B cell (primary cell): ENCODE measurements at regions not wholly inside any gene's neighbourhood (a gene's known extent, or its start where the extent isn't known, plus 50 kb on each side); places are given as distances from the start of the nearest gene placed in this dataset. TPM values are rescaled to one million over a fixed set of nuclear protein-coding genes. Genes with fewer than 3 reads are reported as not detected.

ENCODE experiments used
- ATAC-seq: fragments of 200-7000 bp; cut with Tn5 transposase; one replicate; pipeline ENCODE4 v1.10.0; 2021; ENCODE audit warnings: low read depth, mild to moderate bottlenecking, moderate number of reproducible peaks, moderate library complexity
- CTCF ChIA-PET: fragments of 350-600 bp; sonication (Branson Sonifier 250); formaldehyde crosslinking; loops from one replicate; lab custom pipeline; 2021; ENCODE audit warnings: antibody characterized with exemption, inconsistent platforms; lab: Charles Lee
- POLR2A ChIA-PET: fragments of 350-600 bp; sonication (Branson Sonifier 250); formaldehyde crosslinking; loops from one replicate; lab custom pipeline; 2021; ENCODE audit warnings: antibody characterized with exemption; lab: Charles Lee
- DNase-seq: peaks from one replicate; pipeline ENCODE4 v3.0.0; 2013
- H2AFZ ChIP-seq: 2 replicates; pipeline ENCODE4 v1.6.1; 2012; ENCODE audit warnings: mild to moderate bottlenecking, low read depth, low read length; ENCODE audit not compliant: insufficient read depth, poor library complexity, severe bottlenecking
- H3K27ac ChIP-seq, 2 donors: 1 replicate in 1 of 2; 2 replicates in 1 of 2; pipeline ENCODE4 v1.5.1; 2012 to 2013; ENCODE audit warnings: low read length in 2 of 2, mild to moderate bottlenecking in 2 of 2, moderate library complexity in 1 of 2
- H3K27me3 ChIP-seq, 4 experiments: fragments of 200-600 bp in 1 of 4; sonication (generic) in 1 of 4; replicated peaks in 1 of 4; 1 replicate in 2 of 4; 2 replicates in 2 of 4; pipeline versions ENCODE4 v1.6.1 to v1.7.0; 2013 to 2016; ENCODE audit warnings: low read length in 3 of 4, mild to moderate bottlenecking in 2 of 4, mixed read lengths in 1 of 4, moderate library complexity in 1 of 4; ENCODE audit not compliant: insufficient read depth in 4 of 4, control insufficient read depth in 3 of 4; ENCODE audit errors: control extremely low read depth in 1 of 4
- H3K36me3 ChIP-seq, 2 experiments: replicated peaks in 1 of 2; 1 replicate in 1 of 2; 2 replicates in 1 of 2; pipeline versions ENCODE4 v1.6.1 to v1.7.1; 2013; ENCODE audit warnings: low read length in 1 of 2; ENCODE audit not compliant: insufficient read depth in 2 of 2, control insufficient read depth in 1 of 2; ENCODE audit errors: control extremely low read depth in 1 of 2, extremely low read depth in 1 of 2
- H3K4me1 ChIP-seq, 2 donors: fragments of 200-600 bp in 1 of 2; sonication (generic) in 1 of 2; 1 replicate in 1 of 2; 2 replicates in 1 of 2; pipeline versions ENCODE4 v1.5.1 to v1.6.1; 2013 to 2017; ENCODE audit warnings: low read length in 2 of 2; ENCODE audit not compliant: control insufficient read depth in 2 of 2, insufficient read depth in 2 of 2
- H3K4me2 ChIP-seq: replicated peaks from 2 replicates; pipeline ENCODE3; 2012; ENCODE audit warnings: mild to moderate bottlenecking, low read depth, low read length; ENCODE audit not compliant: poor library complexity, severe bottlenecking
- H3K4me3 ChIP-seq, 5 experiments: fragments of 200-600 bp in 1 of 5; sonication (generic) in 1 of 5; 1 replicate in 3 of 5; 2 replicates in 2 of 5; pipeline versions ENCODE4 v1.5.1 to v1.7.0; 2011 to 2016; ENCODE audit warnings: low read length in 4 of 5, mild to moderate bottlenecking in 4 of 5, low read depth in 2 of 5, control low read depth in 1 of 5, moderate library complexity in 1 of 5; ENCODE audit not compliant: insufficient read depth in 1 of 5; ENCODE audit errors: control extremely low read depth in 1 of 5, extremely low read depth in 1 of 5
- H3K79me2 ChIP-seq: fragments of 200-600 bp; sonication (generic); one replicate; pipeline ENCODE4 v1.6.0; 2016; ENCODE audit warnings: low read length; ENCODE audit not compliant: control insufficient read depth, insufficient read depth
- H3K9ac ChIP-seq: fragments of 200-600 bp; sonication (generic); 2 replicates; pipeline ENCODE4 v1.6.1; 2017; ENCODE audit warnings: mild to moderate bottlenecking, low read length, moderate library complexity
- H3K9me3 ChIP-seq, 3 donors: one replicate each; pipeline versions ENCODE4 v1.6.1 to v1.7.1; 2013; ENCODE audit warnings: low read length in 2 of 3; ENCODE audit not compliant: control insufficient read depth in 2 of 3, insufficient read depth in 1 of 3; ENCODE audit errors: control extremely low read depth in 1 of 3
- H4K20me1 ChIP-seq: 2 replicates; pipeline ENCODE4 v1.6.0; 2012; ENCODE audit warnings: mild to moderate bottlenecking, low read length; ENCODE audit not compliant: insufficient read depth, control insufficient read depth, poor library complexity, severe bottlenecking
- H3K27ac Mint-ChIP-seq: one replicate; pipeline ENCODE4 v1.8.0; 2021; ENCODE audit warnings: mixed read lengths
- H3K27me3 Mint-ChIP-seq: one replicate; pipeline ENCODE4 v1.8.0; 2021; ENCODE audit warnings: mixed read lengths
- H3K4me1 Mint-ChIP-seq: one replicate; pipeline ENCODE4 v1.8.0; 2021; ENCODE audit warnings: mixed read lengths
- H3K4me3 Mint-ChIP-seq: one replicate; pipeline ENCODE4 v1.8.0; 2021; ENCODE audit warnings: mixed read lengths
- H3K9me3 Mint-ChIP-seq: one replicate; pipeline ENCODE4 v1.8.0; 2022; ENCODE audit warnings: mixed read lengths; ENCODE audit not compliant: insufficient read depth
- EZH2 ChIP-seq: IDR thresholded peaks from 2 replicates; pipeline ENCODE4 v1.6.1; 2012; ENCODE audit warnings: borderline replicate concordance, low read depth, mild to moderate bottlenecking, moderate library complexity, low read length; ENCODE audit not compliant: insufficient read depth, poor library complexity, severe bottlenecking
- WGBS: methylation state at CpG from one replicate; pipeline ENCODE4 v1.1.5; 2013; ENCODE audit warnings: missing lambda C conversion rate; ENCODE audit not compliant: insufficient coverage; 5-methylcytosine and 5-hydroxymethylcytosine counted together
- intact Hi-C: fragments of 100-400 bp; cut with micrococcal nuclease; formaldehyde crosslinking; loops from one replicate; pipeline ENCODE4 v1.10.0; 2022
- small RNA-seq: library from RNA; depleted of rRNA; stranded (forward); fragments of <200 nt; gene quantifications from one replicate; pipeline ENCODE3, GENCODE V24; 2012; ENCODE audit warnings: low replicate concordance, low read depth; ENCODE audit not compliant: insufficient read length
- TF ChIP-seq, protein P1 (sequence below): fragments of 200-600 bp; IDR thresholded peaks from one replicate; pipeline ENCODE4 v1.8.0; 2022; ENCODE audit warnings: antibody characterized with exemption, mild to moderate bottlenecking

DNA sequence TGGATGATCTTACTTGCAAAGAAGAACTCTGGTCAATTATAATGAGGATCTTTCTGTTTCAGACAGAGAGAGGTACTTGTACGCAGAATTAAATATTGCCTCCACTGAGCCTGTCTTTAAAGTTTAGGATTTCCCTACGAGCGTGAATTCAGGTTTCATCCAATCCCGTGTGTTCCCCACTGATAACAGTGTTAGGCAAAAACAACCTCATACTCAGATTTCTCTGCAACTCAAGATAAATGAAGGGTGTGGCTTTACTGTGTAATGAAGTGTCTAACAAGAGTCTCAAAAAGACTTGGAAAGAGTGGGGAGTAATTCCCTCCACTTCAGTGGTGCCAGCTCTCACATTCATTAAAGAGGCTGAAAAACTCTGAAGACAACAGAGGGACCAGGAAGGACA lies 53.2 kb upstream of the ACO1 start:
- no peaks in the 10 kb centered on the region for H4K20me1 ChIP-seq
- ChIA-PET CTCF (no interaction called here), POLR2A (no interaction called here)
- DNase-seq (no peak), ATAC-seq (no peak)
- Mint-ChIP-seq H3K27ac (no peak overlapping the region), H3K4me3 (no peak overlapping the region), H3K4me1 (no peaks in the 10 kb centered on the region), H3K27me3 (peaks cover 21% of the 10 kb centered on the region), H3K9me3 (no peaks in the 10 kb centered on the region)
- H3K27ac ChIP-seq: no peak overlapping the region
- no peak overlapping the region for H3K4me3 ChIP-seq
- no peaks in the 10 kb centered on the region for H3K79me2 ChIP-seq
- H3K9me3 ChIP-seq: no peaks in the 10 kb centered on the region
- H3K27me3 ChIP-seq: no peaks in the 10 kb centered on the region
- no peak overlapping the region for H3K4me2 ChIP-seq
- intact Hi-C loops: no loop called here
- no peak overlapping the region for H2AFZ ChIP-seq
- 100% methylated on average over 1 of the region's 4 CpGs for WGBS
- H3K4me1 ChIP-seq: no peaks in the 10 kb centered on the region
- TF ChIP-seq EZH2: no peak
- TF ChIP-seq, protein P1, sequence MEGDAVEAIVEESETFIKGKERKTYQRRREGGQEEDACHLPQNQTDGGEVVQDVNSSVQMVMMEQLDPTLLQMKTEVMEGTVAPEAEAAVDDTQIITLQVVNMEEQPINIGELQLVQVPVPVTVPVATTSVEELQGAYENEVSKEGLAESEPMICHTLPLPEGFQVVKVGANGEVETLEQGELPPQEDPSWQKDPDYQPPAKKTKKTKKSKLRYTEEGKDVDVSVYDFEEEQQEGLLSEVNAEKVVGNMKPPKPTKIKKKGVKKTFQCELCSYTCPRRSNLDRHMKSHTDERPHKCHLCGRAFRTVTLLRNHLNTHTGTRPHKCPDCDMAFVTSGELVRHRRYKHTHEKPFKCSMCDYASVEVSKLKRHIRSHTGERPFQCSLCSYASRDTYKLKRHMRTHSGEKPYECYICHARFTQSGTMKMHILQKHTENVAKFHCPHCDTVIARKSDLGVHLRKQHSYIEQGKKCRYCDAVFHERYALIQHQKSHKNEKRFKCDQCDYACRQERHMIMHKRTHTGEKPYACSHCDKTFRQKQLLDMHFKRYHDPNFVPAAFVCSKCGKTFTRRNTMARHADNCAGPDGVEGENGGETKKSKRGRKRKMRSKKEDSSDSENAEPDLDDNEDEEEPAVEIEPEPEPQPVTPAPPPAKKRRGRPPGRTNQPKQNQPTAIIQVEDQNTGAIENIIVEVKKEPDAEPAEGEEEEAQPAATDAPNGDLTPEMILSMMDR: no peak
- H3K36me3 ChIP-seq: no peaks in the 10 kb centered on the region
- H3K9ac ChIP-seq: no peak overlapping the region

DNA sequence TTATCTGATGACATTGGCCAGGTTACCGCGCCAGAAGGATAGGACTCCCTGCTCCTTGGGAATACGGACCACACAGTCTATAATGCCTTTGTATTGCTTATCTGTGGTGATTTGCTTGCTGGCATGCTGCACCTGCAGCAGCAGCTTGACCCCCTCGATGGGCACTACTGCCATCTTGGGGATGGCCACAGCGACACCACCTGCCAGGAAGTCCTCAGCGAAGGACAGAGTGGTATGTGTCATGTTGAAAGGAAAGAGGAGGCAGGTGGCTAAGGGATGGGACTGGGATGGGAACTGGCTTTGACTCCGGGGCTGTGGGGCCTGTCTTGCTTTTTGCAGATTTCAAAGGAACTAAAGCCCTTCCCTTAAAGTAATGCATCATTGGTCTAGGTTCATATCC lies 50.3 kb upstream of the ACO1 start:
- H3K27me3 ChIP-seq: no peaks in the 10 kb centered on the region
- ChIA-PET POLR2A (no interaction called here), CTCF (no interaction called here)
- H3K9ac ChIP-seq: no peak overlapping the region
- Mint-ChIP-seq H3K27me3 (peaks cover 12% of the 10 kb centered on the region), H3K27ac (no peak overlapping the region), H3K9me3 (no peaks in the 10 kb centered on the region), H3K4me1 (no peaks in the 10 kb centered on the region), H3K4me3 (no peak overlapping the region)
- DNase-seq (no peak), ATAC-seq (no peak)
- WGBS: 90% methylated on average over 6 of the region's 7 CpGs
- no peak overlapping the region for H3K27ac ChIP-seq
- H3K4me1 ChIP-seq: no peaks in the 10 kb centered on the region
- no peak overlapping the region for H3K4me2 ChIP-seq
- H4K20me1 ChIP-seq: no peaks in the 10 kb centered on the region
- no peak overlapping the region for H3K4me3 ChIP-seq
- H2AFZ ChIP-seq: no peak overlapping the region
- no peaks in the 10 kb centered on the region for H3K36me3 ChIP-seq
- H3K9me3 ChIP-seq: no peaks in the 10 kb centered on the region
- TF ChIP-seq, protein P1: no peak
- TF ChIP-seq EZH2: no peak
- intact Hi-C loops: no loop called here
- no peaks in the 10 kb centered on the region for H3K79me2 ChIP-seq

Small RNAs in the stretch of these regions (small RNA-seq; reads per million reads assigned to genes)
- gene MIR873: not detected
- not detected for gene MIR876
- not detected for gene RNA5SP281
